ENCODE measurements at regions not wholly inside any gene's neighbourhood (a gene's known extent, or its start where the extent isn't known, plus 50 kb on each side); places are given as distances from the start of the nearest gene placed in this dataset.

GRCh38 chr2:196337208-196337953 lies 166.0 kb upstream of the STK17B start:
- Histone ChIP-seq H3K9me3 (no peaks in the 10 kb centered on the region), H3K27ac (no peak overlapping the region), H3K27me3 (no peaks in the 10 kb centered on the region), H3K4me3 (no peak overlapping the region), H3K4me1 (no peaks in the 10 kb centered on the region), H3K36me3 (no peaks in the 10 kb centered on the region)
- DNase-seq = peak in 1 of 2 donors; percentile 57
- 57 to 65% (median 61%) methylated on average over 6 of the region's 6 CpGs for WGBS, 5 donors
- intact Hi-C loops (cut with DNase I; ENCODE audit: low total_unique reads) = loop anchor here (10.0 kb wide), 1 partner anchor 263 kb away; no protein-coding TSS in a partner anchor
- TF ChIP-seq CTCF (IDR thresholded peaks at IDR 0.05) (peak in 2 of 7 experiments; percentile 39 to 46), POLR2AphosphoS5 (IDR thresholded peaks at IDR 0.05) (no peak)

- DNase-seq = no peak
- WGBS, 5 donors = 69 to 78% (median 73%) methylated on average over 2 of the region's 2 CpGs
- Histone ChIP-seq H3K27ac (no peak overlapping the region), H3K9me3 (no peaks in the 10 kb centered on the region), H3K4me3 (no peak overlapping the region), H3K4me1 (no peaks in the 10 kb centered on the region), H3K36me3 (no peaks in the 10 kb centered on the region), H3K27me3 (no peaks in the 10 kb centered on the region)
- TF ChIP-seq POLR2A (IDR thresholded peaks at IDR 0.05) (no peak), POLR2AphosphoS5 (IDR thresholded peaks at IDR 0.05) (no peak), CTCF (IDR thresholded peaks at IDR 0.05) (no peak), EP300 (IDR thresholded peaks at IDR 0.05) (no peak)
- intact Hi-C loops (cut with DNase I; ENCODE audit: low total_unique reads) = loop anchor here (10.0 kb wide), 1 partner anchor 264 kb away; no protein-coding TSS in a partner anchor
Measured at GRCh38 chr2:196338440-196338839, 167.1 kb upstream of the STK17B start.

- Histone ChIP-seq H3K36me3 (no peaks in the 10 kb centered on the region), H3K4me3 (no peak overlapping the region), H3K4me1 (no peaks in the 10 kb centered on the region), H3K27me3 (no peaks in the 10 kb centered on the region), H3K27ac (no peak overlapping the region), H3K9me3 (no peaks in the 10 kb centered on the region)
- no peak for DNase-seq
- 45 to 71% (median 47%) methylated on average over 2 of the region's 2 CpGs for WGBS, 5 donors
- TF ChIP-seq POLR2AphosphoS5 (IDR thresholded peaks at IDR 0.05) (no peak), POLR2A (IDR thresholded peaks at IDR 0.05) (no peak), EP300 (IDR thresholded peaks at IDR 0.05) (no peak), CTCF (IDR thresholded peaks at IDR 0.05) (no peak)
- intact Hi-C loops (cut with DNase I; ENCODE audit: low total_unique reads) = no loop called here
Measured at GRCh38 chr2:196341277-196341841, 170.0 kb upstream of the STK17B start.

GRCh38 chr2:196344397-196344796 lies 173.0 kb upstream of the STK17B start:
- intact Hi-C loops (cut with DNase I; ENCODE audit: low total_unique reads) = no loop called here
- Histone ChIP-seq H3K4me1 (no peaks in the 10 kb centered on the region), H3K9me3 (no peaks in the 10 kb centered on the region), H3K27me3 (no peaks in the 10 kb centered on the region), H3K27ac (no peak overlapping the region), H3K36me3 (no peaks in the 10 kb centered on the region), H3K4me3 (no peak overlapping the region)
- 53 to 79% (median 66%) methylated on average over 1 of the region's 1 CpG for WGBS, 5 donors
- no peak for DNase-seq
- TF ChIP-seq POLR2A (IDR thresholded peaks at IDR 0.05) (no peak), EP300 (IDR thresholded peaks at IDR 0.05) (no peak), CTCF (IDR thresholded peaks at IDR 0.05) (no peak), POLR2AphosphoS5 (IDR thresholded peaks at IDR 0.05) (no peak)

All from stomach (tissue), 8 donors.